Transverse colon (tissue), 4 donors: ENCODE measurements at regions not wholly inside any gene's neighbourhood (a gene's known extent, or its start where the extent isn't known, plus 50 kb on each side); places are given as distances from the start of the nearest gene placed in this dataset.

ENCODE experiments used
- POLR2A ChIP-seq: fragments of 450-650 bp; IDR thresholded peaks from one replicate; pipeline ENCODE4 v1.6.1; 2016; ENCODE audit warnings: antibody characterized with exemption, mild to moderate bottlenecking, moderate library complexity
- POLR2AphosphoS5 ChIP-seq, 3 donors: sonication (generic); formaldehyde crosslinking; IDR thresholded peaks; one replicate each; pipeline ENCODE4 v1.6.1; 2016; ENCODE audit warnings: antibody characterized with exemption in 3 of 3
- TF ChIP-seq, protein P1 (sequence below), 5 experiments: fragments of 200-600 bp in 3 of 5; fragments of 450-650 bp in 2 of 5; sonication (generic) in 3 of 5; IDR thresholded peaks; 1 replicate in 2 of 5; 2 replicates in 3 of 5; pipeline ENCODE4 v1.5.1; 2016 to 2017; ENCODE audit warnings: antibody characterized with exemption in 5 of 5, inconsistent platforms in 3 of 5, mild to moderate bottlenecking in 2 of 5, moderate library complexity in 1 of 5

DNA sequence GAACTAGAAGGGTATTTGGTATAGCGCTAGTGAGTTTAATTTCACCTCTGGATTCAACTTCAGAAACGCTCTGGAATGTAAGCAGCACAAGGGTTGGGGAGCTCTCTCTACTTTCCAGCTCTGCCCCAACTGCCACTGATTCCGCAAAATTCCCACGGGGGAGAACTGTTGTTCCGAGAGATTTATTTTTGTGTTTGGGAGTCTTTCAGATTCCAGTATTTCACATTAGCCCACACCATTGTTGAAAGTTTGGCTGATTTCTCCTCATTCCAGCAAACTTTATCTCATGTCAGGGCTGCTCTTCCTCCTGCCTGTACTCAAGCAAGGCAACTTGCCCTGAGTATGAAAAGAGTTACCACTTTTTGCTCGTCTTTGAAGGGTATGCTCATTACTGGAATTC lies 198.5 kb upstream of the EGFLAM start:
- TF ChIP-seq, protein P1, sequence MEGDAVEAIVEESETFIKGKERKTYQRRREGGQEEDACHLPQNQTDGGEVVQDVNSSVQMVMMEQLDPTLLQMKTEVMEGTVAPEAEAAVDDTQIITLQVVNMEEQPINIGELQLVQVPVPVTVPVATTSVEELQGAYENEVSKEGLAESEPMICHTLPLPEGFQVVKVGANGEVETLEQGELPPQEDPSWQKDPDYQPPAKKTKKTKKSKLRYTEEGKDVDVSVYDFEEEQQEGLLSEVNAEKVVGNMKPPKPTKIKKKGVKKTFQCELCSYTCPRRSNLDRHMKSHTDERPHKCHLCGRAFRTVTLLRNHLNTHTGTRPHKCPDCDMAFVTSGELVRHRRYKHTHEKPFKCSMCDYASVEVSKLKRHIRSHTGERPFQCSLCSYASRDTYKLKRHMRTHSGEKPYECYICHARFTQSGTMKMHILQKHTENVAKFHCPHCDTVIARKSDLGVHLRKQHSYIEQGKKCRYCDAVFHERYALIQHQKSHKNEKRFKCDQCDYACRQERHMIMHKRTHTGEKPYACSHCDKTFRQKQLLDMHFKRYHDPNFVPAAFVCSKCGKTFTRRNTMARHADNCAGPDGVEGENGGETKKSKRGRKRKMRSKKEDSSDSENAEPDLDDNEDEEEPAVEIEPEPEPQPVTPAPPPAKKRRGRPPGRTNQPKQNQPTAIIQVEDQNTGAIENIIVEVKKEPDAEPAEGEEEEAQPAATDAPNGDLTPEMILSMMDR (IDR thresholded peaks at IDR 0.05), result no peak
- TF ChIP-seq POLR2A (no peak), POLR2AphosphoS5 (IDR thresholded peaks at IDR 0.05) (no peak)
